GM12872 (cell line): ENCODE measurements at regions not wholly inside any gene's neighbourhood (a gene's known extent, or its start where the extent isn't known, plus 50 kb on each side); places are given as distances from the start of the nearest gene placed in this dataset.

Source experiments
- CTCF ChIP-seq: IDR thresholded peaks from 3 replicates; pipeline ENCODE4 v1.5.1; 2011; ENCODE audit warnings: low read depth, mild to moderate bottlenecking, low read length, moderate library complexity; ENCODE audit not compliant: insufficient read depth

GRCh38 chr4:134687646-134688628, 486.3 kb upstream of the PABPC4L start:
- TF ChIP-seq CTCF = no peak

GRCh38 chr4:134677209-134677814, 475.7 kb upstream of the PABPC4L start:
- no peak for TF ChIP-seq CTCF

- no peak for TF ChIP-seq CTCF
These were observed 466.6 kb upstream of the PABPC4L start for GRCh38 chr4:134668237-134668636.

- no peak for TF ChIP-seq CTCF
These were observed 465.1 kb upstream of the PABPC4L start for GRCh38 chr4:134666640-134667039.

GRCh38 chr4:134665429-134665828, 463.8 kb upstream of the PABPC4L start:
- TF ChIP-seq CTCF = no peak

GRCh38 chr4:134663742-134664141, 462.2 kb upstream of the PABPC4L start:
- no peak for TF ChIP-seq CTCF

- TF ChIP-seq CTCF = no peak
These were observed 448.9 kb upstream of the PABPC4L start for GRCh38 chr4:134650461-134650860.
